GM11168 (cell line): ENCODE measurements at regions not wholly inside any gene's neighbourhood (a gene's known extent, or its start where the extent isn't known, plus 50 kb on each side); places are given as distances from the start of the nearest gene placed in this dataset.

ENCODE experiments used
- in situ Hi-C: fragments of 300-500 bp; cut with MboI; formaldehyde crosslinking; loops from one replicate; pipeline ENCODE4 v1.12.0; 2022; ENCODE audit warnings: low sequenced_read_pairs; ENCODE audit not compliant: unreplicated experiment

GRCh38 chr7:18145160-18145559, 117.5 kb upstream of the PRPS1L1 start:
- in situ Hi-C loops, result no loop called here

GRCh38 chr7:18151422-18151821, 123.8 kb upstream of the PRPS1L1 start:
- in situ Hi-C loops, result no loop called here

GRCh38 chr7:18153183-18153748, 125.6 kb upstream of the PRPS1L1 start:
- in situ Hi-C loops, result no loop called here

GRCh38 chr7:18154726-18155125, 127.1 kb upstream of the PRPS1L1 start:
- in situ Hi-C loops, result no loop called here

GRCh38 chr7:18157233-18157632, 129.6 kb upstream of the PRPS1L1 start:
- in situ Hi-C loops, result no loop called here

- in situ Hi-C loops, result no loop called here
These were observed 135.0 kb upstream of the PRPS1L1 start for GRCh38 chr7:18162657-18163056.

GRCh38 chr7:18163091-18163490, 135.4 kb upstream of the PRPS1L1 start:
- in situ Hi-C loops, result no loop called here

- in situ Hi-C loops, result no loop called here
These were observed 137.5 kb upstream of the PRPS1L1 start for GRCh38 chr7:18165166-18165565.

- in situ Hi-C loops, result no loop called here
These were observed 138.4 kb upstream of the PRPS1L1 start for GRCh38 chr7:18166002-18166401.

- in situ Hi-C loops, result no loop called here
These were observed 140.2 kb upstream of the PRPS1L1 start for GRCh38 chr7:18167815-18168214.

GRCh38 chr7:18174996-18175395, 147.3 kb upstream of the PRPS1L1 start:
- in situ Hi-C loops, result no loop called here

- in situ Hi-C loops, result no loop called here
These were observed 148.3 kb upstream of the PRPS1L1 start for GRCh38 chr7:18175801-18176450.

- in situ Hi-C loops, result no loop called here
These were observed 149.6 kb upstream of the PRPS1L1 start for GRCh38 chr7:18177129-18177814.

- in situ Hi-C loops, result no loop called here
These were observed 150.4 kb upstream of the PRPS1L1 start for GRCh38 chr7:18177815-18178660.

GRCh38 chr7:18179093-18179492, 151.4 kb upstream of the PRPS1L1 start:
- in situ Hi-C loops, result no loop called here

GRCh38 chr7:18180685-18181084, 153.0 kb upstream of the PRPS1L1 start:
- in situ Hi-C loops, result no loop called here

GRCh38 chr7:18189500-18190126, 162.0 kb upstream of the PRPS1L1 start:
- in situ Hi-C loops, result no loop called here

- in situ Hi-C loops, result no loop called here
These were observed 163.7 kb upstream of the PRPS1L1 start for GRCh38 chr7:18191341-18191740.

- in situ Hi-C loops, result no loop called here
These were observed 164.4 kb upstream of the PRPS1L1 start for GRCh38 chr7:18191862-18192625.

- in situ Hi-C loops, result no loop called here
These were observed 167.0 kb upstream of the PRPS1L1 start for GRCh38 chr7:18194616-18195015.
